GM19455 (cell line): ENCODE measurements at regions not wholly inside any gene's neighbourhood (a gene's known extent, or its start where the extent isn't known, plus 50 kb on each side); places are given as distances from the start of the nearest gene placed in this dataset.
"Not testable (repeated sequence)": the region's sequence is repeated elsewhere in the genome, so short reads cannot be mapped to it uniquely, and the experiment has no call there.

Experiments
- ATAC-seq: cut with Tn5 transposase; IDR thresholded peaks from one replicate; pipeline ENCODE4 v1.9.1; 2021; ENCODE audit not compliant: unreplicated experiment

GRCh38 chr20:48409055-48409615 lies 418.7 kb downstream of the PREX1 start:
- ATAC-seq: no peak

GRCh38 chr20:48407710-48408109 lies 420.1 kb downstream of the PREX1 start:
- ATAC-seq: no peak

- no peak for ATAC-seq
Observed at GRCh38 chr20:48406912-48407340, 420.9 kb downstream of the PREX1 start.

- no peak for ATAC-seq
Observed at GRCh38 chr20:48406498-48406897, 421.3 kb downstream of the PREX1 start.

- ATAC-seq: no peak
Observed at GRCh38 chr20:48405909-48406308, 421.9 kb downstream of the PREX1 start.

- no peak for ATAC-seq
Observed at GRCh38 chr20:48404598-48404997, 423.2 kb downstream of the PREX1 start.

- ATAC-seq: no peak
Observed at GRCh38 chr20:48403167-48403761, 424.5 kb downstream of the PREX1 start.

GRCh38 chr20:48401359-48401758 lies 426.4 kb downstream of the PREX1 start:
- ATAC-seq: no peak

- ATAC-seq: no peak
Observed at GRCh38 chr20:48400009-48400408, 427.8 kb downstream of the PREX1 start.

- no peak for ATAC-seq
Observed at GRCh38 chr20:48398506-48399449, 429.0 kb downstream of the PREX1 start.

- not testable (repeated sequence) for ATAC-seq
Observed at GRCh38 chr20:48396981-48397861, 430.6 kb downstream of the PREX1 start.

- no peak for ATAC-seq
Observed at GRCh38 chr20:48395816-48396546, 431.8 kb downstream of the PREX1 start.

GRCh38 chr20:48394415-48395081 lies 433.3 kb downstream of the PREX1 start:
- ATAC-seq: no peak

- ATAC-seq: no peak
Observed at GRCh38 chr20:48393737-48394314, 434.0 kb downstream of the PREX1 start.

- no peak for ATAC-seq
Observed at GRCh38 chr20:48393311-48393685, 434.5 kb downstream of the PREX1 start.

GRCh38 chr20:48392407-48393310 lies 435.1 kb downstream of the PREX1 start:
- ATAC-seq: no peak

- no peak for ATAC-seq
Observed at GRCh38 chr20:48390981-48391380, 436.8 kb downstream of the PREX1 start.

GRCh38 chr20:48387675-48388074 lies 440.1 kb downstream of the PREX1 start:
- ATAC-seq: no peak
